ENCODE measurements at regions not wholly inside any gene's neighbourhood (a gene's known extent, or its start where the extent isn't known, plus 50 kb on each side); places are given as distances from the start of the nearest gene placed in this dataset.

DNA sequence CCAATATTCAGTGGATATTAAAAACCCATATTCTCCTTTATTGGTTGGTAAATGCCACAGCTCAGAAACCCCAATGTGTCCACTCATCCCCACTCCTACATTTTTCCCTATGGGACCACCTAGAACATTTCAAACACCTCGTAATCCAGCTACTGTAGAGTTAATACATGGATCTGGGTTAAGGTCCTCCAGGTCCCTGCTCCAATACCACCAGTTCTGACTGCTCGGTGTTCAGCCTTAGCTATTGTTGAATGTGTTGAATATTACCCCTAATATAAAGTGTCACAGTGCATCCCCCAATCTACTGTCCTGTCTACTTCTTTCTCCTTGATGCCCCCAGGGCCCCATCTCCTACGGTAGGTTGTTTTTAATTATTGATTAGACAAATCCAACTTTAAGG lies 231.5 kb downstream of the PCSK1 start:
- TF ChIP-seq, protein P1, sequence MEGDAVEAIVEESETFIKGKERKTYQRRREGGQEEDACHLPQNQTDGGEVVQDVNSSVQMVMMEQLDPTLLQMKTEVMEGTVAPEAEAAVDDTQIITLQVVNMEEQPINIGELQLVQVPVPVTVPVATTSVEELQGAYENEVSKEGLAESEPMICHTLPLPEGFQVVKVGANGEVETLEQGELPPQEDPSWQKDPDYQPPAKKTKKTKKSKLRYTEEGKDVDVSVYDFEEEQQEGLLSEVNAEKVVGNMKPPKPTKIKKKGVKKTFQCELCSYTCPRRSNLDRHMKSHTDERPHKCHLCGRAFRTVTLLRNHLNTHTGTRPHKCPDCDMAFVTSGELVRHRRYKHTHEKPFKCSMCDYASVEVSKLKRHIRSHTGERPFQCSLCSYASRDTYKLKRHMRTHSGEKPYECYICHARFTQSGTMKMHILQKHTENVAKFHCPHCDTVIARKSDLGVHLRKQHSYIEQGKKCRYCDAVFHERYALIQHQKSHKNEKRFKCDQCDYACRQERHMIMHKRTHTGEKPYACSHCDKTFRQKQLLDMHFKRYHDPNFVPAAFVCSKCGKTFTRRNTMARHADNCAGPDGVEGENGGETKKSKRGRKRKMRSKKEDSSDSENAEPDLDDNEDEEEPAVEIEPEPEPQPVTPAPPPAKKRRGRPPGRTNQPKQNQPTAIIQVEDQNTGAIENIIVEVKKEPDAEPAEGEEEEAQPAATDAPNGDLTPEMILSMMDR (IDR thresholded peaks at IDR 0.05; ENCODE audit: insufficient read depth, low read length): no peak
- TF ChIP-seq POLR2AphosphoS5 (IDR thresholded peaks at IDR 0.05; ENCODE audit: low read depth): no peak
- TF ChIP-seq, protein P2, sequence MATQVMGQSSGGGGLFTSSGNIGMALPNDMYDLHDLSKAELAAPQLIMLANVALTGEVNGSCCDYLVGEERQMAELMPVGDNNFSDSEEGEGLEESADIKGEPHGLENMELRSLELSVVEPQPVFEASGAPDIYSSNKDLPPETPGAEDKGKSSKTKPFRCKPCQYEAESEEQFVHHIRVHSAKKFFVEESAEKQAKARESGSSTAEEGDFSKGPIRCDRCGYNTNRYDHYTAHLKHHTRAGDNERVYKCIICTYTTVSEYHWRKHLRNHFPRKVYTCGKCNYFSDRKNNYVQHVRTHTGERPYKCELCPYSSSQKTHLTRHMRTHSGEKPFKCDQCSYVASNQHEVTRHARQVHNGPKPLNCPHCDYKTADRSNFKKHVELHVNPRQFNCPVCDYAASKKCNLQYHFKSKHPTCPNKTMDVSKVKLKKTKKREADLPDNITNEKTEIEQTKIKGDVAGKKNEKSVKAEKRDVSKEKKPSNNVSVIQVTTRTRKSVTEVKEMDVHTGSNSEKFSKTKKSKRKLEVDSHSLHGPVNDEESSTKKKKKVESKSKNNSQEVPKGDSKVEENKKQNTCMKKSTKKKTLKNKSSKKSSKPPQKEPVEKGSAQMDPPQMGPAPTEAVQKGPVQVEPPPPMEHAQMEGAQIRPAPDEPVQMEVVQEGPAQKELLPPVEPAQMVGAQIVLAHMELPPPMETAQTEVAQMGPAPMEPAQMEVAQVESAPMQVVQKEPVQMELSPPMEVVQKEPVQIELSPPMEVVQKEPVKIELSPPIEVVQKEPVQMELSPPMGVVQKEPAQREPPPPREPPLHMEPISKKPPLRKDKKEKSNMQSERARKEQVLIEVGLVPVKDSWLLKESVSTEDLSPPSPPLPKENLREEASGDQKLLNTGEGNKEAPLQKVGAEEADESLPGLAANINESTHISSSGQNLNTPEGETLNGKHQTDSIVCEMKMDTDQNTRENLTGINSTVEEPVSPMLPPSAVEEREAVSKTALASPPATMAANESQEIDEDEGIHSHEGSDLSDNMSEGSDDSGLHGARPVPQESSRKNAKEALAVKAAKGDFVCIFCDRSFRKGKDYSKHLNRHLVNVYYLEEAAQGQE (IDR thresholded peaks at IDR 0.05; ENCODE audit: insufficient replicate concordance, low read depth): no peak
- no peak for TF ChIP-seq GABPA (IDR thresholded peaks at IDR 0.05; ENCODE audit: low read depth)
